Prostate gland (tissue), 2 donors: ENCODE measurements at regions not wholly inside any gene's neighbourhood (a gene's known extent, or its start where the extent isn't known, plus 50 kb on each side); places are given as distances from the start of the nearest gene placed in this dataset.

ENCODE experiments used
- POLR2A ChIP-seq: fragments of 450-650 bp; IDR thresholded peaks from one replicate; pipeline ENCODE4 v1.6.1; 2016; ENCODE audit warnings: antibody characterized with exemption, mild to moderate bottlenecking
- POLR2AphosphoS5 ChIP-seq: sonication (generic); formaldehyde crosslinking; IDR thresholded peaks from one replicate; pipeline ENCODE4 v1.6.1; 2017; ENCODE audit warnings: antibody characterized with exemption
- TF ChIP-seq, protein P1 (sequence below), 4 experiments: fragments of 200-600 bp in 2 of 4; fragments of 450-650 bp in 2 of 4; sonication (generic) in 2 of 4; IDR thresholded peaks; 1 replicate in 3 of 4; 2 replicates in 1 of 4; pipeline ENCODE4 v1.5.1; 2016 to 2019; ENCODE audit warnings: antibody characterized with exemption in 4 of 4, mild to moderate bottlenecking in 2 of 4, moderate library complexity in 2 of 4

DNA sequence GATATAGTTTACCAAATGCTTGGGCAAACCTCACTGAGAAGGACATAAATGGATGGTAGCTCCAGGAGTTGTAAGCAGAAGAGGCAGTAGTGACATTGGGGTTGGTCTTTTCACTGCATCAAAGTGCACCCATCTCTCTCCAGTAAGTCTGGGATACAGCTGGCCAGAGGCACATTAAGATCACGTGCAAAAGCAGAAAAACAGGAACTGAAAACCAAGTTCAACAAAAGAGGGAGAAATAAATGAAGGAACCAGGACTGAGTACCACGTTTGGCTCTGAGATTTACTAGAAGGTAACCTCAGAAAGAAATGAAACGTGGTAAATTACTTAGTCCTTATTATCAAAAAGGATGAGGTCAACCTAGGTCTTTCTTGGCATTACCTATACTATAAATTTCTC is 259.2 kb downstream of the OSR1 start:
- TF ChIP-seq, protein P1, sequence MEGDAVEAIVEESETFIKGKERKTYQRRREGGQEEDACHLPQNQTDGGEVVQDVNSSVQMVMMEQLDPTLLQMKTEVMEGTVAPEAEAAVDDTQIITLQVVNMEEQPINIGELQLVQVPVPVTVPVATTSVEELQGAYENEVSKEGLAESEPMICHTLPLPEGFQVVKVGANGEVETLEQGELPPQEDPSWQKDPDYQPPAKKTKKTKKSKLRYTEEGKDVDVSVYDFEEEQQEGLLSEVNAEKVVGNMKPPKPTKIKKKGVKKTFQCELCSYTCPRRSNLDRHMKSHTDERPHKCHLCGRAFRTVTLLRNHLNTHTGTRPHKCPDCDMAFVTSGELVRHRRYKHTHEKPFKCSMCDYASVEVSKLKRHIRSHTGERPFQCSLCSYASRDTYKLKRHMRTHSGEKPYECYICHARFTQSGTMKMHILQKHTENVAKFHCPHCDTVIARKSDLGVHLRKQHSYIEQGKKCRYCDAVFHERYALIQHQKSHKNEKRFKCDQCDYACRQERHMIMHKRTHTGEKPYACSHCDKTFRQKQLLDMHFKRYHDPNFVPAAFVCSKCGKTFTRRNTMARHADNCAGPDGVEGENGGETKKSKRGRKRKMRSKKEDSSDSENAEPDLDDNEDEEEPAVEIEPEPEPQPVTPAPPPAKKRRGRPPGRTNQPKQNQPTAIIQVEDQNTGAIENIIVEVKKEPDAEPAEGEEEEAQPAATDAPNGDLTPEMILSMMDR (IDR thresholded peaks at IDR 0.05), result no peak
- no peak for TF ChIP-seq POLR2AphosphoS5
- TF ChIP-seq POLR2A, result no peak
